GM13977 (cell line): ENCODE measurements at regions not wholly inside any gene's neighbourhood (a gene's known extent, or its start where the extent isn't known, plus 50 kb on each side); places are given as distances from the start of the nearest gene placed in this dataset.

Experiments used
- DNase-seq: peaks from one replicate; pipeline ENCODE4 v3.0.0; 2012; ENCODE audit warnings: low spot score
- CTCF ChIP-seq: IDR thresholded peaks from 2 replicates; pipeline ENCODE4 v1.5.1; 2012; ENCODE audit warnings: mild to moderate bottlenecking, control low read depth; ENCODE audit not compliant: insufficient read depth; ENCODE audit errors: extremely low read depth, missing control alignments
- in situ Hi-C: fragments of 300-500 bp; cut with MboI; formaldehyde crosslinking; loops from one replicate; pipeline ENCODE4 v1.12.0; 2022; ENCODE audit warnings: low sequenced_read_pairs, low pct_unique_long_range_greater_than_20kb, mixed read lengths, inconsistent platforms; ENCODE audit not compliant: unreplicated experiment

DNA sequence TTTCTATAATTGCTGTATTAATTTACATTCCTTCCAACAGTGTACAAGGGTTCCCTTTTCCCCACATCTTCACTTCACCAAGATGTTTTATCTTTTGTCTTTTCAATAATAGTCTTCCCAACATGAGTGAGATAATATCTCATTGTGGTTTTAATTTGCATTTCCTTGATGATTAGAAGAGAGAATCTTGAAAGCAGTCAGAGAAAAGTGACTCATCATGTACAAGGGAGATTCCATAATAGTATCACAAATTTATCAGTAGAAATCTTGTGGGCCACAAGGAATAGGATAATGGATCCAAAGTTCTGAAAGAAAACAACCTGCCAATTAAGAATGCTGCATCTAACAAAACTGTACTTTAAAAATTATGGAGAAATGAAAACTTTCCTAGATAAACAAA lies 189.3 kb downstream of the NECTIN3 start:
- in situ Hi-C loops: no loop called here

GRCh38 chr3:111269777-111270176 lies 198.2 kb downstream of the NECTIN3 start:
- no peak for TF ChIP-seq CTCF

More for the DNA sequence above, 189.3 kb downstream of the NECTIN3 start:
- no peak for DNase-seq
- TF ChIP-seq CTCF: no peak

GRCh38 chr3:111277226-111277625 lies 205.6 kb downstream of the NECTIN3 start:
- no peak for TF ChIP-seq CTCF
- in situ Hi-C loops: no loop called here
- no peak for DNase-seq

More at GRCh38 chr3:111269777-111270176, 198.2 kb downstream of the NECTIN3 start:
- DNase-seq: no peak
- in situ Hi-C loops: no loop called here

DNA sequence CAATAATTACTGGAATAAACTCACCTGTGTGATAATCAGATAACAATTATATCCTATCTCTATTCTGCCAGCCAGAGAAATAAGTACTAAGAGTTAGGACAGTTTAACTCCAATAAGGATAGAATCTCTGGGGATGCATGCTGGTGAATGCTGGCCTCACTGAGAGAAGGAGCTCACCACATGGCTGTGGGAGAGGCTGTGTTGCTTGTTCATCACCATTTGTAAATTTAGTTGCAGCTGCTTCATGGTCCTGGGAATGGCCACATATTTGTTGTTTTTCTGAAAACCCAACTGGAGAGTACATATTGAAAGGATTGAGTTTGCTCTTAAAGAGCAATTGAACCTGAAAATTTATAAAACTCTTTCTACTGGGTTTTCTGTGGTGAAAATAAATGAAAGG lies 207.3 kb downstream of the NECTIN3 start:
- no peak for DNase-seq
- no peak for TF ChIP-seq CTCF
- in situ Hi-C loops: no loop called here

DNA sequence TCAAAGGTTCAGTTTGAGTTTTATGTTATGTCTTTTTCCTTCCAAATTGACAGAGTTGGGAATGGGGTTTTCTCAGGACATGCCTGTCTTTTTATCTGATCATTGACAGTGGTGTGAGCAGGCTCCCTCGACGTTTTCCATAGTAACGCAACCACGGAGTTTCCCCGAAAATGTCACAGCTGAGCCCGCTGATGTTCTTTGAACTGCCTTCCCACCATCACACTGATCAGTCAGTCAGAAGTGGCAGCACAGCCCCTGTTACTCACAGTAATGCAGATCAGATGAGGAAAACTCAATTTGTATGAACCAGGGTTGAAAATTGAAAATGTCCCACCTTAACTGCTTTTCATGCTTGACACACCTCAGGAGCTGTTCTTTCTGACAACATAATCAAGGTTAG lies 210.4 kb downstream of the NECTIN3 start:
- no peak for DNase-seq
- TF ChIP-seq CTCF: no peak
- in situ Hi-C loops: no loop called here

DNA sequence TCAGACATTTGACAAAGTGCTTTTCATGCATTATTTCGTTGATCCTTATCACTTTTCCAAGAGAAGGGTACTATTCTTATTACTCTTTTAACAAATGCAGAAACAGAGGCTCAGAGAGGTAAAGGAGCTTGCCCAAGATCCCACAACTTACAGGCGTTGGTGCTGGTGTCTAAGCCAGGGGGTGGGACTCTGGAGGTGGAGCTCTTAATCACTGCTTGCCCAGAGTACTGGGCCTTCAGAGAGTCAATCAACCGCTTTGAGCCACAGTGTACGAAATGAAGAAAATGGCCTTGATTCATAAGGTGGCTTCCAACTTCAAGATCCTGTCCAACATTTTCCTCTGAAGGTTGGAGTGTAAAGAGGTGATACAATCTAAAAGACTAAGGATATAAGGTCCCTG lies 211.5 kb downstream of the NECTIN3 start:
- in situ Hi-C loops: no loop called here
- TF ChIP-seq CTCF: no peak
- no peak for DNase-seq
